Activated CD8-positive, alpha-beta T cell treated with anti-CD3 and anti-CD28 coated beads for 36 hours (primary cell): ENCODE measurements at regions not wholly inside any gene's neighbourhood (a gene's known extent, or its start where the extent isn't known, plus 50 kb on each side); places are given as distances from the start of the nearest gene placed in this dataset.

Experiments
- ATAC-seq: fragments of 200-7000 bp; cut with Tn5 transposase; one replicate; pipeline ENCODE4 v1.10.0; 2021; ENCODE audit warnings: mild to moderate bottlenecking, moderate library complexity
- CTCF ChIA-PET: fragments of 350-600 bp; sonication (Branson Sonifier 250); formaldehyde crosslinking; loops from one replicate; lab custom pipeline; 2021; ENCODE audit warnings: antibody characterized with exemption; lab: Charles Lee
- POLR2A ChIA-PET: fragments of 350-600 bp; sonication (Branson Sonifier 250); formaldehyde crosslinking; loops from one replicate; lab custom pipeline; 2021; ENCODE audit warnings: antibody characterized with exemption; lab: Charles Lee
- DNase-seq: peaks from one replicate; pipeline ENCODE4 v3.0.0-alpha.2; 2020
- H3K27ac Mint-ChIP-seq: one replicate; pipeline ENCODE4 v1.8.0; 2021; ENCODE audit warnings: mild to moderate bottlenecking, mixed read lengths
- H3K27me3 Mint-ChIP-seq: one replicate; pipeline ENCODE4 v1.8.0; 2021; ENCODE audit warnings: mixed read lengths
- H3K36me3 Mint-ChIP-seq: one replicate; pipeline ENCODE4 v1.8.0; 2021; ENCODE audit warnings: low read depth, mixed read lengths
- H3K4me1 Mint-ChIP-seq: one replicate; pipeline ENCODE4 v1.8.0; 2021; ENCODE audit warnings: low read depth, mixed read lengths
- H3K4me3 Mint-ChIP-seq: one replicate; pipeline ENCODE4 v1.8.0; 2021; ENCODE audit warnings: mild to moderate bottlenecking, moderate library complexity, mixed read lengths
- H3K9me3 Mint-ChIP-seq: one replicate; pipeline ENCODE4 v1.8.0; 2021; ENCODE audit warnings: mixed read lengths
- intact Hi-C: fragments of 100-400 bp; cut with micrococcal nuclease; formaldehyde crosslinking; loops from one replicate; pipeline ENCODE4 v1.10.0; 2022
- TF ChIP-seq, protein P1 (sequence below): fragments of 200-600 bp; IDR thresholded peaks from one replicate; pipeline ENCODE4 v1.8.0; 2022; ENCODE audit warnings: antibody characterized with exemption, mild to moderate bottlenecking

DNA sequence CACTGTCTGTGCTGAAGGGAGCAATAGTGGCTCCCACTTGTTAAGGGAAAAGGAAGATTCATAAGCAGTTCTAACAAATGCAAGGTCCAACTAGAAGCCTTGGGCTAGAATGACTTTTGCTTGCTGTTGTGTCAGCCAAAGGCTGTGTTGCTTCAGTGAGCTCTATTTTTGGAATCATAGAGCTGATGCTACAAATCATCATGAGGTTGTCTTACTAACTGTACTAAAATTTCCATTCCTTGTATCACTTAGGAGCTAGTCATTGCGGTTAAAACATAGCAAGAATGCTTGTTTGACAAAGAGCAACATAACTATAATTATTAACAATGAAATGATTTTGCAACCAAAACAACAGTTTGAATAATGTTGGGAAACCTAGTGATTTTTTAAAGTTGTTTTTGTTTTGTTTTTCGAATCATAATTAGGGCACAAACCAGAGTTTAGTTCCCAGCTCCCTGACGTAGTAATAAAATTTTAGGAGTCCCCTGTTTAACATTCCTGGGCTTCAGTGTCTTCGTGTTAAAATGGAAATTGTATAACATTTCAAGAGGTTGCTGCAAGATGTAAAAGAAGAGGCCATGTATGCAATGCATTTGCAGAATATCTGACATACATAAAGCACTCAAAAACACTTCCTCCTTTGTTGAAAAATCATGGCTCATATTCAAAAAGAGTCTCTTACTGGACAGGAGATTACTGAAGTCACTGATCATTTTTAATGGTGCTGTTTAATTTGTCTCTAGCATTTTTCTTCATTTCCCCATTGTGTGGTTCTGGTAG is 183.4 kb downstream of the MACC1 start:
- ChIA-PET CTCF (no interaction called here), POLR2A (no interaction called here)
- Mint-ChIP-seq H3K27ac (no peak overlapping the region), H3K36me3 (no peaks in the 10 kb centered on the region), H3K4me3 (no peak overlapping the region), H3K4me1 (no peaks in the 10 kb centered on the region), H3K27me3 (no peaks in the 10 kb centered on the region), H3K9me3 (no peaks in the 10 kb centered on the region)
- TF ChIP-seq, protein P1, sequence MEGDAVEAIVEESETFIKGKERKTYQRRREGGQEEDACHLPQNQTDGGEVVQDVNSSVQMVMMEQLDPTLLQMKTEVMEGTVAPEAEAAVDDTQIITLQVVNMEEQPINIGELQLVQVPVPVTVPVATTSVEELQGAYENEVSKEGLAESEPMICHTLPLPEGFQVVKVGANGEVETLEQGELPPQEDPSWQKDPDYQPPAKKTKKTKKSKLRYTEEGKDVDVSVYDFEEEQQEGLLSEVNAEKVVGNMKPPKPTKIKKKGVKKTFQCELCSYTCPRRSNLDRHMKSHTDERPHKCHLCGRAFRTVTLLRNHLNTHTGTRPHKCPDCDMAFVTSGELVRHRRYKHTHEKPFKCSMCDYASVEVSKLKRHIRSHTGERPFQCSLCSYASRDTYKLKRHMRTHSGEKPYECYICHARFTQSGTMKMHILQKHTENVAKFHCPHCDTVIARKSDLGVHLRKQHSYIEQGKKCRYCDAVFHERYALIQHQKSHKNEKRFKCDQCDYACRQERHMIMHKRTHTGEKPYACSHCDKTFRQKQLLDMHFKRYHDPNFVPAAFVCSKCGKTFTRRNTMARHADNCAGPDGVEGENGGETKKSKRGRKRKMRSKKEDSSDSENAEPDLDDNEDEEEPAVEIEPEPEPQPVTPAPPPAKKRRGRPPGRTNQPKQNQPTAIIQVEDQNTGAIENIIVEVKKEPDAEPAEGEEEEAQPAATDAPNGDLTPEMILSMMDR, result no peak
- intact Hi-C loops, result no loop called here
- no peak for ATAC-seq
- no peak for DNase-seq

DNA sequence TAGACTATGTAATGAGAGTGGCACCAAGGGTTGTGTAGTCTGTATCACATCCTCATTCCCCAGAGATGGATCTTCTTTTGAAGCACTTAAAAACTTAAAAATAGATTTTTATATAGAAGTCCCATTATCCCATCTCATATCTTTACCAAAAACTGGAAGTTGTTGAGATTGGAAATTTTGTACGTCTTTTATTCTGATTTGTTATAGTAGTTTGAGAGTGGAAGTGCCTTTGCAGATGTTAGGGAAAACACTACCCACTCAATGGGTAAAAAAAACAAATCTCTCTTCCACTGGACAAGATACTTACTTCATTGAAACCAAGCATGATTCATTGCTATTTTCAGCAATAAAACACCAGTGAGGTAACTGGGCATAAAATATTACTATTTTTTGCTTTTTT is 184.4 kb downstream of the MACC1 start:
- ChIA-PET CTCF (no interaction called here), POLR2A (no interaction called here)
- Mint-ChIP-seq H3K4me1 (no peaks in the 10 kb centered on the region), H3K27me3 (no peaks in the 10 kb centered on the region), H3K9me3 (no peaks in the 10 kb centered on the region), H3K36me3 (no peaks in the 10 kb centered on the region), H3K4me3 (no peak overlapping the region), H3K27ac (no peak overlapping the region)
- ATAC-seq, result no peak
- TF ChIP-seq, protein P1, result no peak
- no peak for DNase-seq
- intact Hi-C loops, result no loop called here

DNA sequence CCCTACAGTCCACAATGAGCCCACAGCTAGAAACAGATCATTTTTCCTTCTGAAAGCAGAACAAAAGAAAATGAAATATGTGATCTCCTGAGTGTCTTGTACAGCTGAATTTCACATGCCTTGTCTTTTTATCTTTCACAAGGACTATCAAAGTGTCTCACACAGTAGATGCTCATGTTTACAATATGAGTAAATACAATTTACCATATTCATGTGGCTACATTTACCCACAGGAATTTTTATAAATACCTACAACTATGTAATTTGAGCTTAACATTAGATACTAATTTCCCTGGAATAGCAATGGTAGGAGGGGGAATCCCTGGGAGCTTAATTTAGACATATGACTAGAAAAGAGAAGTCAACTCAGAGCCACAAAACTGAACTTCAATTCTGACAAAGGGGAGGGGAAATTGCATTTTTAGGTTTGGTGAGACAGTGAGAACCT is 186.2 kb downstream of the MACC1 start:
- Mint-ChIP-seq H3K9me3 (no peaks in the 10 kb centered on the region), H3K36me3 (no peaks in the 10 kb centered on the region), H3K27ac (no peak overlapping the region), H3K4me3 (no peak overlapping the region), H3K4me1 (no peaks in the 10 kb centered on the region), H3K27me3 (no peaks in the 10 kb centered on the region)
- CTCF ChIA-PET, result no interaction called here
- TF ChIP-seq, protein P1, result no peak
- POLR2A ChIA-PET, result no interaction called here
- DNase-seq (no peak), ATAC-seq (no peak)
- intact Hi-C loops, result no loop called here

DNA sequence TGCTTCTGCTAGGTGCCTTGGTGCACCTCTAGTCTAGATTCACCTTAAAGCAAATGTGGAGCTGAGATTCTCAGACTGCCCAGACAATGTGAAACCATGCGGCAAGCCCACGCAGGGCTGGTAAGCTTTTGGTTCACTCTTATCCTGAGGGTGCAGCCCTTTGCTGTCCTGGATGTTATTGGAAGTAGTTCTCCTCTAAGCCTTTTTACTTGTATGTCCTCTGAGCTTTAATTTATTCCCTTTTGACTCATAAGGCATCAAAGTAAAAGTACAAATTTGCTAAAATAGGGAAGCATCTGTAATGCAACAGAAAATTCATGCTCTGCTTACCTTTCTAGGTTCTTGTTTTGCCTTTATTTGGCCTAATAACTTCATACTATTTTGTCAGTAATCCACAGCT is 186.8 kb downstream of the MACC1 start:
- H3K4me1 Mint-ChIP-seq, result no peaks in the 10 kb centered on the region
- no peak for DNase-seq
- intact Hi-C loops, result no loop called here
- no peak overlapping the region for H3K4me3 Mint-ChIP-seq
- ChIA-PET CTCF (no interaction called here), POLR2A (no interaction called here)
- ATAC-seq, result no peak
- TF ChIP-seq, protein P1, result no peak
- no peaks in the 10 kb centered on the region for H3K27me3 Mint-ChIP-seq
- H3K27ac Mint-ChIP-seq, result no peak overlapping the region
- no peaks in the 10 kb centered on the region for H3K9me3 Mint-ChIP-seq
- no peaks in the 10 kb centered on the region for H3K36me3 Mint-ChIP-seq

DNA sequence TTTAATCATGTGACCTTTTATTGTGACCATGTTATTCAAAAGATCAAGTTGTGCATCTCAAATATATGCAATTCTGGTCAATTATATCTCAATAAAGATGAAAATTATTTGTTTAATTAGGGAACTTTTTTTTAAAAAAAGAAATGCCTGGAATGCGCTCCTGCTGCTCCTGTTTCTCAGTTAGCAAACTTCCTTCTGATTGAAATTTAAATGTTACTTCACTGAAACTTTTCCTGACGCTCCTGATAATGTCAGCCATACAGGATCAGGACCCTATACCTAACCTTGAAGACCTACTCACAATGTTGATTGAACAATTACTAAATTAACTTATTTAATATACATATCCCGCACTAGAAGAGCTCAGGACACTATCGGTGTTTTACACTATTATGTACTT is 190.4 kb downstream of the MACC1 start:
- POLR2A ChIA-PET, result no interaction called here
- no peak overlapping the region for H3K27ac Mint-ChIP-seq
- no peak overlapping the region for H3K4me3 Mint-ChIP-seq
- DNase-seq (no peak), ATAC-seq (no peak)
- CTCF ChIA-PET, result no interaction called here
- no peaks in the 10 kb centered on the region for H3K36me3 Mint-ChIP-seq
- TF ChIP-seq, protein P1, result no peak
- no peaks in the 10 kb centered on the region for H3K4me1 Mint-ChIP-seq
- intact Hi-C loops, result no loop called here
- no peaks in the 10 kb centered on the region for H3K27me3 Mint-ChIP-seq
- no peaks in the 10 kb centered on the region for H3K9me3 Mint-ChIP-seq
